ENCODE measurements at regions not wholly inside any gene's neighbourhood (a gene's known extent, or its start where the extent isn't known, plus 50 kb on each side); places are given as distances from the start of the nearest gene placed in this dataset.

GRCh38 chr10:21207852-21208646 is 310.9 kb upstream of the NEBL start:
- no peak for DNase-seq (ENCODE audit: low read depth)

- DNase-seq (ENCODE audit: low read depth): no peak
Measured at GRCh38 chr10:21205328-21205727, 308.2 kb upstream of the NEBL start.

- DNase-seq (ENCODE audit: low read depth): no peak
Measured at GRCh38 chr10:21203473-21204107, 306.5 kb upstream of the NEBL start.

GRCh38 chr10:21202776-21203462 is 305.8 kb upstream of the NEBL start:
- DNase-seq (ENCODE audit: low read depth): no peak

- no peak for DNase-seq (ENCODE audit: low read depth)
Measured at GRCh38 chr10:21199501-21199900, 302.4 kb upstream of the NEBL start.

- DNase-seq (ENCODE audit: low read depth): no peak
Measured at GRCh38 chr10:21197838-21198237, 300.7 kb upstream of the NEBL start.

GRCh38 chr10:21196822-21197395 is 299.8 kb upstream of the NEBL start:
- no peak for DNase-seq (ENCODE audit: low read depth)

- no peak for DNase-seq (ENCODE audit: low read depth)
Measured at GRCh38 chr10:21195252-21195651, 298.1 kb upstream of the NEBL start.

GRCh38 chr10:21194510-21194993 is 297.4 kb upstream of the NEBL start:
- DNase-seq (ENCODE audit: low read depth): peak; percentile 44

- DNase-seq (ENCODE audit: low read depth): no peak
Measured at GRCh38 chr10:21193196-21193595, 296.1 kb upstream of the NEBL start.

GRCh38 chr10:21191512-21191911 is 294.4 kb upstream of the NEBL start:
- DNase-seq (ENCODE audit: low read depth): no peak

- DNase-seq (ENCODE audit: low read depth): no peak
Measured at GRCh38 chr10:21184984-21185383, 287.9 kb upstream of the NEBL start.

GRCh38 chr10:21184216-21184615 is 287.1 kb upstream of the NEBL start:
- DNase-seq (ENCODE audit: low read depth): peak; percentile 53

- DNase-seq (ENCODE audit: low read depth): no peak
Measured at GRCh38 chr10:21183025-21183424, 285.9 kb upstream of the NEBL start.

GRCh38 chr10:21181451-21181850 is 284.3 kb upstream of the NEBL start:
- no peak for DNase-seq (ENCODE audit: low read depth)

GRCh38 chr10:21180604-21181003 is 283.5 kb upstream of the NEBL start:
- DNase-seq (ENCODE audit: low read depth): no peak

- DNase-seq (ENCODE audit: low read depth): no peak
Measured at GRCh38 chr10:21176934-21177480, 279.9 kb upstream of the NEBL start.

GRCh38 chr10:21175797-21176196 is 278.7 kb upstream of the NEBL start:
- DNase-seq (ENCODE audit: low read depth): no peak

- DNase-seq (ENCODE audit: low read depth): no peak
Measured at GRCh38 chr10:21174715-21175495, 277.8 kb upstream of the NEBL start.

GRCh38 chr10:21173802-21174714 is 276.9 kb upstream of the NEBL start:
- DNase-seq (ENCODE audit: low read depth): peak; percentile 21

All from M059J (cell line).